ENCODE measurements at regions not wholly inside any gene's neighbourhood (a gene's known extent, or its start where the extent isn't known, plus 50 kb on each side); places are given as distances from the start of the nearest gene placed in this dataset.
"Not testable (repeated sequence)": the region's sequence is repeated elsewhere in the genome, so short reads cannot be mapped to it uniquely, and the experiment has no call there.

DNA sequence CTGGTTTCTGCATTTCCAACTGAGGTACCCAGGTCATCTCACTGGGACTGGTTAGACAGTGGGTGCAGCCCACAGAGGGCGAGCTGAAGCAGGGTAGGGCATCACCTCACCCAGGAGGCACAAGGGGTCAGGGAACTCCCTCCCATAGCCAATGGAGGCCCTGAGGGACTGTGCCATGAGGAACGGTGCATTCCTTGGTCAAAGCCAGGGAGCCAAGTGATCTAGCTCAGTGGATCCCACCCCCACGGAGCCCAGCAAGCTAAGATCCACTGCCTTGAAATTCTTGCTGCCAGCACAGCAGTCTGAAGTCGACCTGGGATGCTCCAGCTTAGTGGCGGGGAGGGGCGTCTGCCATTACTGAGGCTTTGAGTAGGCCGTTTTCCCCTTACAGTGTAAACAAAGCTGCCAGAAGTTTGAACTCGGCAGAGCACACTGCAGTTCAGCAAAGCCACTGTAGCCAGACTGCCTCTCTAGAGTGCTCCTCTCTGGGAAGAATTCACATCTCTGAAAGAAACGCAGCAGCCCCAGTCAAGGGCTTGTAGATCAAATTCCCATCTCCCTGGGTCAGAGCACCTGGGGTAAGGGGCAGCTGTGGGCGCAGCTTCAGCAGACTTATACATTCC lies 1386.6 kb upstream of the PCDH9 start:
- no peak for DNase-seq

DNA sequence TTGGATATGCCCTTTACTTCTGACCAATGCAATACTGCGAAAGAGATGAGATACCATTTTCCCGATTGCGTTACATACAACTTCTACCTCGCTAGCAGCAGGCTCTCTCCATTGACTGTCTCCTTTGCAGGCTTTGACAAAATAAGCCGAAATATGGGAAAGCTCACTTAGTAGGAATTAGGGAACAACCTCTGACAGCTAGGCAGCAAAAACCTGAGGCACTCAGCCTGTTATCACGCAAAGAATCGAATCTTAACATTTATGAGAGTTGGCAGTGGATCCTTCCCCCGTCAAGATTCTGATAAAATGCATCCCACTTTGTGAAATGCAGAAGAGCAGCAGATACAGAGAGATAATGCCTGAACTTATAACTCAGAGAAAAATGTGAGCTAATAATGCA lies 1379.5 kb upstream of the PCDH9 start:
- no peak for DNase-seq

DNA sequence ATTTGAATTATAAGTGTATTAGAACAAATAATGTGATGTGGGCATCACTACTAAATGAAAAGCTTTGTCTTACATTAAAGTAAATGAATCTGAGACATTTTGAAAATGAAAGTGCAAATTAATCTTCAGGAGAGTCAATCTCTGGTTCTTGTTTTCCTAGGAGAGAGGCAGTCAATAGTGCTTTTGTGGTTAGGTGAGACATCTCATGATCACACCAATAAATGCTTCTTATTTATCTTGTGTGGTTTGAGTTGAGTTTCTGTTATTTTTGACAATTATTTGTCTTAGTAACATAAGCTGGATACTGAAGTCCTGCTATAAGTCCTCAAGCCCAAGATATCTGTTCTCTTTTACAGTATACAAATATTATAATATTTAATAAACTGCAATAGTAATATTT lies 1378.0 kb upstream of the PCDH9 start:
- DNase-seq = no peak

DNA sequence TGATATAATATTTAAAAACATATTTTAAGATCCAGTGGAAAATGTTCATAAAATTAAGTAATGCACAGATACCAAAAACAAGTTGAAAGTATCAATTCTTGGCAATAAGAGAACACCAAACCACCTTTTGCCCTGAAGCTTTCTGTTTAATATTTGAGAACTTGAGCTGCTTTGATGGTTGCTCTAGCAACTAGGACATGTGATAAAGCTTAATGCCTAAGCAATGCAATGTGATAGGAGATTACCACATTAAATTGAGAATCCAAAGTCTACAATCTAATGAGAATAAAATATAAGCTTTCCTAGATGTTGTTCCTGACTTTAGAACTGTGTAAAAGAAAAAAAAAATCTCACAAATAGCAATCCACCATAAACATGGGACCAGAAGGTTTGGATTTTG lies 1367.5 kb upstream of the PCDH9 start:
- peak in 1 of 3 experiments; percentile 19 for DNase-seq

DNA sequence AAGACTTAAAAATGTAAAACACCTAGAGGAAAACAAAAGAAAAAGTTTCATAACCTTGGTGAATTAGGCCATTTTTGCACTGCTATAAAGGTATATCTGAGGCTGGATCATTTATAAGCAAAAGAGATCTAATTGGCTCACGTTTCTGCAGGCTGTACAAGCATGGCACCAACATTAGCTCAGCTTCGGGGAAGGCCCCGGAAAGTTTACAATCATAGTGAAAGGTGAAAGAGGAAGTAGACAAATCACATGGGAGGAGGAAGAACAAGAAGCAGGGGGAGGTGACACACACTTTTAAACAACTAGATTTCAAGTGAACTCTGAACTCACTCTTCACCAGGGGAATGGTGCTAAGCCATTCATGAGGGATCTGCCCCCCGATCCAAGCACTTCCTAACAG lies 1358.5 kb upstream of the PCDH9 start:
- no peak for DNase-seq

DNA sequence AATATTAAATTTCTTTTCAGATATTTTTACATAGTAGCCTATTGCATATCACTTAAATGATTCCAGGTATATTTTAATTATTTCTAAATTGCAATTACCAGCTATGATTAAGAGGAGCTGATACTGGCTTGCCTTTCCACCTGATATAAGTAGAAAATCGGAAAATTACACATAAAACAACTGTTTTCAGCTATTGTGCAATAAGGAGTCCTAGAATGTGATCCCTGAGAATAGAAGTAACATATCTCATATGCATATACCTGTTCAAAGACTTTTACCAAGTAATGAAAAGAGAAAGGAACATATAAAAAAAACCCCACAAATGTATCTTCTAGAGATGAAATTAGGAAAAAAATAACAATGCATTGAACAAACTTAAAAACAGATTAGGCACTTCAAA lies 1354.6 kb upstream of the PCDH9 start:
- no peak for DNase-seq

DNA sequence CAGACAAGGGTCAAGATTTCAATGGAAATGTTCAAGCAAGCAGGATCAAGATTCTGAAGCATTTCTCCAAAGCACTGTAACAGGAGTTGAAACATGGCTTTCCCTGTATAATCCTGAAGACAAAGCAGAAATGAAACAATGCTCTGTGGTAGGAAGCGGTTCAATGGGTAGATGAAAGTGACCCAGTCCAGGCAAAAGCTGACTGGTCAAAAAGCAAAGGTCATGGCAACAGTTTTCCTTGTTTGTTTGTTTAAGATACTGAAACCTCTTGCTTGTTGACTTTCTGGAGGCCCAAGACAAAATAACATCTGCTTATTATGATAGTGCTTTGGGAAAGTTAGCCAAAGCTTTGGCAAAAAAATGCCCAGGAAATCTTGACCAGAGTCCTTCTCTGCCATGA lies 1343.9 kb upstream of the PCDH9 start:
- no peak for DNase-seq

DNA sequence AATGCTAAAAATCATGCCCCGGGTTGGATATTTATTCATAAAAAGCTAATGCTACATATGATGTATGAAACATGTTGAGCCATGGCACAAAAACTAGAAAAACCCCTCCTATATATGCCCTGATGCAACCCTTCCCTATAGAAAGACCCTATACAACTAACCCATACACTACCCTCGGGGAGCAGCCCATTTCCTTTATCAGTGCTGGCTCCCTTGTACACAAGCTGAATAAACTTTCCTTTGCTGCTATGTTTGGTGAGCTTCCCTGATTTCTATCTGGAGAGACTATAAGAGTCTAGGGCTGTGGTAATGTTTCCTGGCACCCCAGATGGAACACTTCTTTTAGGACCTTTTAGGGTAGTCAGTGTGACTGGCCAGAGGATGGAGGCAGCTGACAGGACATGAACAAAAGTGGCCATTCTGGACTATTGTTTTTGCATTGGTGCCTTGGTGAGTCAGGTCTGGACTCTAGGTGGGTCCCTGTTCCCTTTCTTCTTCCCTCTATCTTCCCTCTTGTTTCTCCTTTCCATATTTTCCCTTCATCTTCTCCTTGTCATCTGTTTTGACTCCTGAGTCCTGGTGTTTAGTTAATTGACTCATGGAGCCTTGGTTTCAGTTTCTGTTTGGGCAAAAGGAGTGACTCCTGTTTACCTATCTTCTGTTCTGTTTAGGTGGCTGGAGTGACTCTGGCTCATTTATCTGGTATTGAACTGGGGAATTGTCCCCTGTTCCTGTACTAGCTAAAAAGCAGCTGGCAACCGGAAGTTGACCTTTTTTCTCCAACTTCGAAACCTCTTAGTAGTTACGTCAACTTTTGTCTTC lies 1321.8 kb upstream of the PCDH9 start:
- no peak for DNase-seq

DNA sequence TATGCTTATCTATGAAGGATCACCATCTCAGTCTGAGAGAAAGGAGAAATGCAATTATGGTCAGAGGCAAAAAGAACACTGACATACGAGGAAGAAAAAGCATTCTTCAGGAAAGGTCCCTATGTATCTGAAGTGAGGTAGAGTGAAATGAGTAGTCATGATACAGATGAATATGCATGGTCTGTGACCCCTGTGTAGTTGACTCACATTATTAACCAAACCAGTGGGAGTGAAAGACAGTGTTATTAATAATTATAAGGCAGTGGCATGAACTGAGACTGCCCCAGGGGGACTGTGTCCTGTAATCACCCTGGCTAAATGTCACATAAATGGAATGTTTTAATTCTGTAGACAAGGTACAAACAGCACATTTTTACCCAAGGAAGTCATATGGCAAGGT lies 1320.2 kb upstream of the PCDH9 start:
- peak in 1 of 3 experiments; percentile 26 for DNase-seq

DNA sequence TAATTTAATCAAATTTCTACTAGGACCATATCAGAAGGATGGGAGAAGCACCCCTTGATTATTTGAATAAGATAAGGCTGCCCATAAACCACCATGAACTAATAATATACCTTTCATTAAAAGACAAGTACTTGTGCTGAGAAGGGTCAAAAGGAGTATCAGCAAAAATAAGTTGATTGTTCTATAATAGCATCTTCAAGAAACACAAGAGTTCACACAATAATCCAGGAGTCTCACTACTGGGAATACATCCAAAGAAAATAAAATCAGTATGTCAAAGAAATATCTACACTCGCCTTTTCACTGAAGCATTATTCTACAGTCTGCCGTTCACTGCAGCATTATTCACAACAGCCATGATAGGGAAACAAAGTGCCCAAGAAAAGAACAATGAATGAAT lies 1310.1 kb upstream of the PCDH9 start:
- DNase-seq = no peak

DNA sequence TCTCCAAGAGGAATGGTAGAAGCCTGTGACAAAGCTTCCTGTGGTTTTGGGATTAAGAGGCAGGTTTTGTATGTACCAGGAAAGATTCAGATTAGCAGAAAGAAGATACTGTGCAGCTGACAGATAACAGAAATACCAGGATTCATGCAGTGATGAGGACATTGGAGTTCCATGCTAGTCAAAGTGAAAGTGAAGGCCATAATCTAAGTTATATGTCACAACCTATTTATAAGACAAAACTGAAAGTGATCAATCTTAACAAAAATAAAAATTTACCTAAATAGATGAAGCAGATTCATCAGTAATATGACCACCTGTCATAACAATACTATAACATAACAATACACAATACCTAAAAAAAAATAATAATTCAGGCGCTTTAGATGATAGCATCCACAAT lies 1305.2 kb upstream of the PCDH9 start:
- no peak for DNase-seq

DNA sequence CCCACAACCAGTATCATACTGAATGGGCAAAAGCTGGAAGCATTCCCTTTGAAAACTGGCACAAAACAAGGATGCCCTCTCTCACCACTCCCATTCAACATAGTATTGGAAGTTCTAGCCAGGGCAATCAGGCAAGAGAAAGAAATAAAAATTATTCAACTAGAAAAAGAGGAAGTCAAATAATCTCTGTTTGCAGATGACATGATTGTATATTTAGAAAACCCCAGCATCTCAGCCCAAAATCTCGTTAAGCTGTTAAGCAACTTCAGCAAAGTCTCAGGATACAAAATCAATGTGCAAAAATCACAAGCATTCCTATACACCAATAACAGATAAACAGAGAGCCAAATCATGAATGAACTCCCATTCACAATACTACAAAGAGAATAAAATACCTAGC lies 1297.0 kb upstream of the PCDH9 start:
- DNase-seq = not testable (repeated sequence)

DNA sequence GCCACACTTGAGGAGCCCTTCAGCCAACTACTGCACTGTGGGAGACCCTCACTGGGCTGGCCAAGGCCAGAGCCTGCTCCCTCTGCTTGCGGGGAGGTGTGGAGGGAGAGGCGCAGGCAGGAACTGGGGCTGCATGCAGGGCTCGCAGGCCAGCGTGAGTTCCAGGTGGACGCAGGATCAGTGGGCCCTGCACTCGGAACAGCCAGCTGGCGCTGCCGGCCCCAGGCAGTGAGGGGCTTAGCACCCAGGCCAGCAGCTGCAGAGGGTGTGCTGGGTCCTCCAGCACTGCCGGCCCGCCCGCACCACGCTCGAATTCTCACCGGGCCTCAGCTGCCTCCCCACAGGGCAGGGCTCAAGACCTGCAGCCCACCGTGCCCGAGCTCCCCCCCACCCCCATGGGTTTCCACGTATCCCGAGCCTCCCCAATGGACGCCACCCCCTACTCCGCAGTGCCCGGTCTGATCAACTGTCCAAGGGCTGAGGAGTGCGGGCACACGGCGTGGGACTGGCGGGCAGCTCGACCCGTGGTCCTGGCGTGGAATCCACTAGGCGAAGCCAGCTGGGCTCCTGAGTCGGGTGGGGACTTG lies 1293.8 kb upstream of the PCDH9 start:
- no peak for DNase-seq

DNA sequence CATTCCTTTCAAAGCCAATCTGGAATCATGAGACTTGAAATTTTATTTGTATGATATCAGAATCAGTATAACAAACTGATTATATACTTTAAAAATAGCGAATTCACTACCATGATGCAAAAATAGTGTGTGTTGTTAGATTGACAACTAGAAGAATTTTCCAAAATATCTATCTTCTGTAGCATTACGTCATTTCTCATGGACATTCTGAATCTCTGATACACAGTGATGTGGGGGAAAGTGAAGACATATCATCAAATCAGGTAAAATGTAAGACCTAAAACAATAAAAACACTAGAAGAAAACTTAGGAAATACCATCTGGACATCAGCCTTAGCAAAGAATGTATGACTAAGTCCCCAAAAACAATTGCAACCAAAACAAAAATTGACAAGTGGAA lies 1292.0 kb upstream of the PCDH9 start:
- DNase-seq = no peak

DNA sequence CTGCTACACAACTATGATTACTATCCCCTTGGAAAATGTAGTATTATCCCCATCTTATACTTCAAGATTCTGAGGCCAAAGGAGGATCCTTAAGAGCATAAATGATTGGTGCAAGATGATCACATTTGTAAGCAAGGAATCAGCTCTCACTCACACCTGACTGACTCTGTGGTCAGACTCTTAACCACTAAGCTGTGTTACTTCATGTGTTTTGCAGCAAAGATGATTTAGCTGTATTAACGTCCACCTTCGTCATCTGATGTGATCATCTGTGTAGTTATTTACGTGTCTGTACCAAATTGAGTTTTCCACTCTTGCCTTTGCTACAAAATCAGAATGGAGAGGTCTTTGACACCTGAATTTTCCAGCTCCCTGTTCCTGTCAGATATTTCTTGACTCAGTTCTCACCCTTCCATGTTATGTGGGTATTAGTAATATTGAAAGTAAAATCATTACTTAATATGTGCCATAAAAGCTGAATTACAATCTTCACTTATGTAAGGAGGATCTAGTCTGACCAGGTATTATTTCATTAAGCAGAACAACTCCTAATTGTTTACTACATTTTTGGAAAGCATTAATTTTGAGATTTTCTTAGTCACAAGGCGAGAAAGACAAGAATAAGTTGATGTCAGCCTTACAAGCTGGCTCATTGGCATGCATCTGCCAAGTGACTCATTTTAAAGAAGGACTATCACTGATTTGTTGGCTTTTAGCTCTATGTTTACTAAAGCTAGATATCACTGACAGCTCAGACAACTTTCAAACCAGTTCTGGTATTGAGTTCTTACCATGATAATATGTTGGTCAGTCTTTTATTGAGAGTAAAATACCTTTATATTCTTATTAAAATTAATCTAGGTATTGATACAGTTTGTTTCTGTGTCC lies 1279.8 kb upstream of the PCDH9 start:
- no peak for DNase-seq

DNA sequence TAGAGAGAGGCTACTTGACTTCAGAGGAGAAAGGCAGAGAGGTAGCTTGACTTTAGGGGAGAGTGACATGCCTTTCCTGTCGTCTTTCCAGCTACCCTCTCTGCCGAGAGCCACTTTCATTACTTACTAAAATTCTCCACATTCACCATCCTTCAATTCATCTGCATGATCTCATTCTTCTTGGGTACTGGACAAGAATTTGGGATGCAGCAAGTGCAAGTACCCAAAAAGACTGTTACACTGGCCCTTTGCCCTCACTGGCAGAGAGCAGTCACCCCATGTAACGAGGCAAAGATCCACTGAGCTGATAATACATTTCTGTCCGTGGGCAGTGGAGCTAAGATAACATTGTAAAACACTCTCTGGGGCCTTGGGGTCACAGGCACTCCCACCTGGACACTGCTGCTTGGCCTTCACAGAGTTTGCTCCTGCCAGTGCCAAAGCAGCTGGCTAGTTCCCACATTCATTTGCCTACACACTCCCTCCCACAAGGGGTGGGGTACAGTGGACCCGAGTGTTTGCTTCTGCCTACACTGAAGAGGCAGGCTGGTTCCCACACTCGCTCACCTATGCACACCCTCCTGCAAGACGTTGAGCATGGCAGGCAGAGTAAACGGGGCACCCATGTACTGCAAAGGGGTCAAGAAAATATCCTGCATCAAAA lies 1276.9 kb upstream of the PCDH9 start:
- DNase-seq = no peak

DNA sequence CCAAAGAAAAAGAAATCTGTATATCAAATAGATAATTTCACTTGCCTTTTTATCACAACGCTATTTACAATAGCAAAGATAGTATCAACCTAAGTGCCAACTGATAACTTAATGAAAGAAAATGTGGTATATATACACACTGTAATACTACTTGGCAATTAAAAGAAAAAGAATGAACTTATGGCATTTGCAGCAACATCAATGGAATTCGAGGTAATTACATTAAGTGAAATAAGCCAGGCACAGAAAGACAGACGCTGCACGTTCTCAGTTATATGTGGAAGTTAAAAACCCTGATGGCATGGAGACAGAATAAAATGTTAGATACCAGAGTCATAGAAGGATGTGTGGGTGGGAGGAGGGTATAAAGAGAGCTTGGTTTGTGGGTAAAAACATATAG lies 1260.5 kb upstream of the PCDH9 start:
- no peak for DNase-seq

DNA sequence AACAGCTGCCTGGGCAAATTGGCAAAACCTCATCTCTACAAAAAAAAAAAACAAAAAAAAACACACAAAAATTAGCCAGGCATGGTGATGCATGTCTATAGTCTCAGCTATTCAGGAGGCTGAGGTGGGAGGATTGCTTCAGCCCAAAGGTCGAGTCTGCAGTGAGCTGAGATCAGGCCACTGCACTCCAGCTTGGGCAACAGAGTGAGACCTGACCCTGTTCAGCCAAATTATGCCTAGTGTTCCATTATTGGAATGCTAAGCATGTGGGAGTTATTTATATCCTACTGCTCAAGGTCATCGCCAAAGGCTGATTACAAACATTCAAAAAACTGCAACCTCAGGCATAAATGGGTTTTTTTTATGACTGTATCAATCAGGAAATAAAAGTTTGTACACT lies 1251.0 kb upstream of the PCDH9 start:
- DNase-seq = no peak

DNA sequence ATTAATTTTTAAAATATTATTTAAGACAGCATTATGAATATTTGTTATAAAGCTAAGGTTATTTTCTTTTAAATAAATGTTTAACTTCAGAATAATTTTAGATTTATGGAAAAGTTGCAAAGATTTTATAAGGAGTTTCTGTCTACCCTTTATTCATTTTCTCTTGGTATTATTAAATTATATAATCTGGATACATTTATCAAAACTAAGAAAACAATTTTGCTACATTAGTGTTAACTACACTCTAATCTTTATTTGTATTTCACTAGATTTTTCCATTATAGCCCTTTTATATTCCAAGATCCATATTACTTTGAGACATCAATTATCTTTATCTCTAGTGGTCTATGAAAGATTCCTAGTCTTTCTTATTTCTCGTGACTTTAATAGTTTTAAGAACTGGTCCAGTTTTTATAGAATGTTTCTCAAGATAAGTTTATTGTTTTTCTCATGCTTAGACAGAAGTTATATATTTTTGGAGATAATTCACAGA lies 1243.7 kb upstream of the PCDH9 start:
- no peak for DNase-seq

DNA sequence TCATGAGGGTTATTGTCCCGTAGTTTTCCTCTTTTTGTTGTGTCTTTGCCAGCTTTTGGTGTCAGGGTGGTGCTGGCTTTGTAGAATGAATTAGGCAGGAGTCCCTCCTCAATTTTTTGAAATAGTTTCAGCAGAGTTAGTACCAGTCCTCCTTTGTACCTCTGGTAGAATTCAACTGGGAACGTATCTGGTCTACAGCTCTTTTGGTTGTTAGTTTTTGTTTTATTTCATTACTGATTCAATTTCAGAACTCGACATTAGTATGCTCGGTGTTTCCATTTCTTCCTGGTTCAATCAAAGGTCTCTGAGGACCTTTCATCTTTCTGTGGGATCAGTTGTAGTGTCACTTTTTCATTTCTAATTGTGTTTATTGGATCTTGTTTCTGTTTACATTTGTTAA lies 1237.0 kb upstream of the PCDH9 start:
- DNase-seq = no peak

DNA sequence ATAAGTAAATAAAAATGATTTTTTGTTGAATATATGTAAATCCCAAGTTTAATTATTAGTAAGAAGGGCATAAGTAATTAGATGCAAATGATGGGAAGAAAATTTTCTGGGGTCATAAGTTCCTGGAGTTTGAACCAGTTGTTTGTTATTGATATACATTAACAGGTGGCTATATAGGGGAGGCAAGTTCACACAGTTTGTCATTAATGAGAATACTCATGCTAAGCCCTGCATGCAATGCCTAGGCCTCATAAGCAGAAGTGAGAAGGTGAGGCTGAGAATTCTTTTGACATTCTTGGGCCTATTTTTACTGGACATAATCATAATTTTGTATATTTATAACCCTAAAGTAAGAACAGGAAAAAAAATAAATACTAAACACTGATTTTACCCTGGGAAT lies 1210.7 kb upstream of the PCDH9 start:
- DNase-seq = peak in 1 of 3 experiments; percentile 35

DNA sequence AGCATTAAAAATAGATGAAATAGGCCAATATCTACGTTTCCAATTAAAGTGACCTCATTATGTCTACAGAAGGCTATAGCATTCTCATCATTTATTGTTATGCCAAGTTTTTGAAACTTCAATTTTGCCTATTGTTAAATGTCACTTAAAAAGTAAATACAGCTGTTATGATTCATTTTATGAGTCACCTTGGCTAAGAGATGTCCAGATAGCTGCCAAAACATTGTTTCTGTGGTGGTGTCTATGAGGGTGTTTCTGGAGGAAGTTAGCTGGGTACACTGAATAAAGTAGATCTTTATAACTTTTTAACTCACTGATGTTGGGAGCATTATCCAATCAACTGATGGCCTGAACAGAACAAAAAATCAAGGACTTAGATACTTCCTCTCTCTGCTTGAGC lies 1209.7 kb upstream of the PCDH9 start:
- peak in 1 of 3 experiments; percentile 34 for DNase-seq

DNA sequence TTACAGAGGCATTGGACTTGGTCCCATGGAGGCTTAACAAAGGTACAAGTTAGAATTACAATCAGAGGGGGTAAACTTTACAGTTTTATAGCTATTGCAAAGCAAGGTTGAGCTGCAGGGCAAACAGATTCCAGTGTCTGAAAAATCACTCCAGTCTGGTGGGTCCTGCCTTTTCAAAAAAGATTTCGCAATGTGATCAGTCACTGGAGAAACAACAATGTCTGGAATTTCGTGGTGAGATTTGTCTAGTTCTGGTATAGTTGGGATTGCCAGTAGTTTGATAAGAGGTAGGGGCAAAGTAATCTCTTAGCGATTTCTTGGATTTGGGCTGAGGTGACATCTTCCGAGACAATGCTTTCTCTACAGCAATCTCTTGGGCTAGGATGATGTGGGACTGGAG lies 1198.2 kb upstream of the PCDH9 start:
- DNase-seq = no peak
